GM19351 (cell line): ENCODE measurements at regions not wholly inside any gene's neighbourhood (a gene's known extent, or its start where the extent isn't known, plus 50 kb on each side); places are given as distances from the start of the nearest gene placed in this dataset.
"Not testable (repeated sequence)": the region's sequence is repeated elsewhere in the genome, so short reads cannot be mapped to it uniquely, and the experiment has no call there.

Source experiments
- ATAC-seq: cut with Tn5 transposase; IDR thresholded peaks from one replicate; pipeline ENCODE4 v1.9.1; 2021; ENCODE audit warnings: mild to moderate bottlenecking, moderate library complexity; ENCODE audit not compliant: unreplicated experiment

DNA sequence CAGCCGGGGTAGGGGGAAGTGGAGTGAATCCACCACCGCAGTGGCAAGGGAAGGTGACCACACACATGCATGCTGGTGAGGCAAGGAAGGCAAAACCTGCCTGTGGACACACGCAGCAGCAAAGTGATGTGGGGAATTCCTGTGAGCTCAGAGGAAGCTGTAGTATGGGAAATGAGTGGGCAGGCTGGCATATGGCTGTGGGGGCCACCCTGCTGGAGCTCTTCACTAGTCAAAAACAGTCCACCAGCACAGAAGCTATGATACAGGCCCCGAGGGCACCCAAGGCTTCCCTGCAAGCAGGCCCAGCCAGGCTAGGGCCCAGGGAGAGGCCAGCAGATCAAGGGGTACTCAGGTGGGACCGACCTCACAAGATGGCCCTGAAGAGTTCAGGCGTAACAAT is 239.1 kb downstream of the CHM start:
- ATAC-seq: no peak

DNA sequence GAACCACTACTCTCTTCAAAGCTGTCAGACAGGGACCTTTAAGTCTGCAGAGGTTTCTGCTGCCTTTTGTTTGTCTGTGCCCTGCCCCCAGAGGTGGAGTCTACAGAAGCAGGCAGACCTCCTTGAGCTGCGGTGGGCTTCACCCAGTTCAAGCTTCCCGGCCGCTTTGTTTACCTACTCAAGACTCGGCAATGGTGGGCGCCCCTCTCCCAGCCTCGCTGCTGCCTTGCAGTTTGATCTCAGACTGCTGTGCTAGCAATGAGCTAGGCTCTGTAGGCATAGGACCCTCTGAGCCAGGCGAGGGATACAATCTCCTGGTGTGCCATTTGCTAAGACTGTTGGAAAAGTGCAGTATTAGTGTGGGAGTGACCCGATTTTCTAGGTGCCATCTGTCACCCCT is 275.0 kb downstream of the CHM start:
- ATAC-seq: not testable (repeated sequence)

DNA sequence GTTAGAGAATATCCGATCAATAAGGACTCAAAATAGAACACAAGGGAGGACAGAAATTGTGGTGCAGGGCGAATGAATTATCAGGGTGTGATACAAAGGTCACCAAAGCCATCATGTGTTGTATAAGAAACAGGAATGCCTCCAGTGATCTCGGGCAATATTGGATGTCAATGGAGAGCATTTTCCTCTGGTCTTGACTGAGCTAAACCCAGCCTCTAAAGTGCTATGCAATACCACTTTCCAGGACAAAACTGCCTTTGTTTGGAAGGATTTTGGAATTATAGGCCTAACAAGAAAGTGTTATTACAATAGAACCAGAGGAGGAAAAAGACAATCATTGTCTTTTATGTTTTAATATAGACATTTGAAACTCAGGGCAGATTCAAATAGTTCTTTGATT is 281.7 kb downstream of the CHM start:
- no peak for ATAC-seq

DNA sequence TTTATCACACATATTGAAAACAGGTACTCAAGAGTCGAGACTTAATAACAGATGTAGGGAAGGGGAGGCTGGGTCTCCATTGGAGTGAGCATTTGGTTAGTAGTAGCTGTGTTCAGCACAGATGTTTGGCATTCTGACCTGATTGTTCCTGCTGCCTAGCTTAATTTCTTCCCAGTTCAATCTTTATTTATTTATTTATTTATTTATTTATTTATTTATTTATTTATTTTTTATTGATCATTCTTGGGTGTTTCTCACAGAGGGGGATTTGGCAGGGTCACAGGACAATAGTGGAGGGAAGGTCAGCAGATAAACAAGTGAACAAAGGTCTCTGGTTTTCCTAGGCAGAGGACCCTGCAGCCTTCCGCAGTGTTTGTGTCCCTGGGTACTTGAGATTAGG is 324.3 kb downstream of the CHM start:
- not testable (repeated sequence) for ATAC-seq

DNA sequence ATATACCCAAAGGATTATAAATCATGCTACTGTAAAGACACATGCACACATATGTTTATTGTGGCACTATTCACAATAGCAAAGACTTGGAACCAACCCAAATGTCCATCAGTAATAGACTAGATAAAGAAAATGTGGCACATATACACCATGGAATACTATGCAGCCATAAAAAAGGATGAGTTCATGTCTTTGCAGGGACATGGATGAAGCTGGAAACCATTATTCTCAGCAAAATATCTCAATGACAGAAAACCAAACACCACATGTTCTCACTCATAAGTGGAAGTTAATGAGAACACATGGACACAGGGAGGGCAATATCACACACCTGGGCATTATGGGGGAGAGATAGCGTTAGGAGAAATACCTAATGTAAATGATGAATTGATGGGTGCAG is 323.8 kb upstream of the POF1B start:
- not testable (repeated sequence) for ATAC-seq

DNA sequence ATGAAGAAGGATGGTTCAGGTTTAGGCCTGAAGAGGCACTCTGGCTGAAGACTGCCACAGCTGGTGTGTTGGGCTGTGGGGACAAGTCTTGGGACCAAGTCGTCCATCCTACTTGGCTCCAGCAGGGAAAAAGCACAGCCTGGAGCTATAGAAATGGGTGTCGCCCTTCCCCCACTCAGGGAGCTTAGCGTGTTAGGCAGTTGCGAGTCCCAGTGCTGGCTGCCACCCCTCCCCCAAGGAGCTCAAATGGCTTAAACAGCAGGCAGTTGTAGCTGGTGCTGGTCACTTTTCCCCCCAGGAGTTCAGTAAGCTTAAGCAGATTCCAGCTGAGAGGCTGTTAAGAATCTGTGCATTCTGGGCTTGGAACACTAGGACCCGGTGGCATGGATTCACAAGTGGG is 319.5 kb upstream of the POF1B start:
- ATAC-seq: no peak

DNA sequence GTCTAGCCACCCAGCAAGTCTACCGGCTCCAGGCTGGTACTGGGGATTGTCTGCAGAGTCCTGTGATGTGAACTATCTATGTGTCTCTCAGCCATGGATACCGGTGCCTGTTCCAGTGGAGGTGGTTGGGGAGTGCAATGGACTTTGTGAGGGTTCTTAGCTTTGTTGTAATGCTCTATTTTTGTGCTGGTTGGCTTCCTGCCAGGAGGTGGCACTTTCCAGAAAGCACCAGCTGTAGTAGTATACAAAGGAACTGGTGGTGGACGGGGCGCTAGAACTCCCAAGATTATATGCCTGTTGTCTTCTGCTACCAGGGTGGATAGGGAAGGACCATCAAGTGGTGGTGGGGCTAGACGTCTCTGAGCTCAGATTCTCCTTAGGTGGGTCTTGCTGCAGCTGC is 306.4 kb upstream of the POF1B start:
- no peak for ATAC-seq

DNA sequence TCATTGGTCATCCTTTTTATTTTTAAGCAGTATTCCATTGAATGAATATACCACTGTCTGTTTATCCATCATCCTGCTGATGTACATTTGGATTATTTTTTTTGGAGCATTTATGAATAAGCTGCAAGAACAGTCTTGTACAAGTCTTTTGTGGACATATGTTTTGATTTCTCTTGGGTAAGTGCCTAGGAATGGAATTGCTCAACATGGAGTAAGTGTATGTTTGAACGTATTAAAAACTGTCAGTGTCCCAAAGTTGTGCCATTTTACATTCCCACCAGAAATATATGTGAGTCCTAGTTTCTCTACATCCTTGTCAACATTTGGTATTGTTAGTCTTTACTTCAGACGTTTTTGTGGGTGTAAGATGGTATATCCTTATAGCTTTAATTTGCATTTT is 287.0 kb upstream of the POF1B start:
- ATAC-seq: no peak

DNA sequence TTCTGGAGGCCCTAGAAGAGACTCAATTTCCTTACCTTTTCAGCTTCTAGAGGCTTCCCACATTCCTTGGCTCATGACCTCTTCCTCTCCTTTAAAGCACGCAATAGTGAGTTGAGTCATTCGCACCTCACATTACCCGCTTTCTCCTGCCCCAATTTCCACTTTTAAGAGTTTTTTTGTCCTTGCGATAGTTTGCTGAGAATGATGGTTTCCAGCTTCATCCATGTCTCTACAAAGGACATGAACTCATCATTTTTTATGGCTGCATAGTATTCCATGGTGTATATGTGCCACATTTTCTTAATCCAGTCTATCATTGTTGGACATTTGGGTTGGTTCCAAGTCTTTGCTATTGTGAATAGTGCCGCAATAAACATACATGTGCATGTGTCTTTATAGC is 284.5 kb upstream of the POF1B start:
- ATAC-seq: not testable (repeated sequence)

DNA sequence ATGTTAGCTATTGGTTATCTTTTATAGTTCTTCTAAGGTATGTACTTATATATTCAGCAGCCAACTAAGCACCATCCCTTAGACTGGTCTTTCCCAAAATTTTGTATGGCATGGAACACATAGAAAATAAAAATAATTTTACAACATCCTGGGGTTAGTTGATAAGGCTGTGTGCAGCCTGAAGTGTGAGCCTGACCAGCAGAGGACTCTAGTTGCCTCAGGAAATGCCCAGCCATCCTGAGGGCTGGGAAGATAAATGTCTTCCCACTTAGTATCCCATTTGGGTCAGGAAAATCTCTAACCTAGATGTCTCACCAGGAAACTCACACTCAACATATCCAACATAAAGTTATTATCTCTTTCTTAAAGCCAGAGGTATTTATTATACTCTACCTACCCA is 251.4 kb upstream of the POF1B start:
- ATAC-seq: no peak

DNA sequence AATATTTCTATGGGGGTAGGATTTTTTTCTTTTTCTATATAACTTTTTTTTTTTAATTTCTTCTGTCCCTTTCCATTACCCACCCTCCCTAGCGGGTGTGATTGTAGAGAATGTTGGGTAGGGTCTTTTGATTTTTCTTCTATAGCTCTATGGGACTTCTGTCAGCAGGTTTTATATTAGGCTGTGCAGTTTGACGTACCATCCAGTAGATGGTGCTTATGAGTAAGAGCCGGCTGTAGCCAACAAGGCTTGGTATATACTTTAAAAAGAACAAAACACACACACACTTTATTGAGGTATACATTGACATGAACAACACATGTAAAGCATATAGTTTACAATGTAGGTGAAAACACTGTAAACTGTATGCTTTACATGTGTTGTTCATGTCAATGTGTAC is 247.9 kb upstream of the POF1B start:
- ATAC-seq: no peak

DNA sequence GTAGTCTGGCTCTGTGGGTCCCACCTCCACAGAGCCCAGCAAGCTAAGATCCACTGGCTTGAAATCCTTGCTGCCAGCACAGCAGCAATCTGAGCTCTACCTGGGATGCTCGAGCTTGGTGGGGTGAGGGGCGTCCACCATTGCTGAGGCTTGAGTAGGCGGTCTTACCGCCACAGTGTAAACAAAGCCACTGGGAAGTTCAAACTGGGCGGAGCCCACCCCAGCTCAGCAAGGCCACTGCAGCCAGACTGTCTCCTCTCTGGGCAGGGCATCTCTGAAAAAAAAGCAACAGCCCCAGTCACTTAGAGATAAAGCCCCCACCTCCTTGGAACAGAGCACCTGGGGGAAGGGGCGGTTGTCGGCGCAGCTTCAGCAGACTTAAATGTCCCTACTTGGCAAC is 243.2 kb upstream of the POF1B start:
- ATAC-seq: no peak

DNA sequence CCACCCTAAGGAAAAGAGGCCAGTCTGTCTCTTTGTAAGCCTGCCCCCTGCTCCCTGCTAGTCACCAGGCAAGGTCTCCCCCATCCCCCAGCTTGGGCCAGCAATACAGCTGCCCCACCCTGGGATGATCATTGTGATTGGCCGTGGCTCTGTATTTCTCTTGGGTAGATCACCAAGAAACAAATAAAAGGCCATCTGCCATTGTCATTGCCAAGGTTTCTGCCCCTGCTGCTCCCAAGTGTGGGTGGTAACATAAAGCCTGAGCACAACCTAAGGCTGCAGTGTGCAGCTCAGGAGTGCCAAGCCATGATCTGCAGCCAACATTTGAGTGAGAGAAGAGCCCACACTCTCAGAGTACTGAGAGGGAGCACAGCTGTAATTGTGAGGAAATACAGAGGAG is 241.0 kb upstream of the POF1B start:
- ATAC-seq: no peak

DNA sequence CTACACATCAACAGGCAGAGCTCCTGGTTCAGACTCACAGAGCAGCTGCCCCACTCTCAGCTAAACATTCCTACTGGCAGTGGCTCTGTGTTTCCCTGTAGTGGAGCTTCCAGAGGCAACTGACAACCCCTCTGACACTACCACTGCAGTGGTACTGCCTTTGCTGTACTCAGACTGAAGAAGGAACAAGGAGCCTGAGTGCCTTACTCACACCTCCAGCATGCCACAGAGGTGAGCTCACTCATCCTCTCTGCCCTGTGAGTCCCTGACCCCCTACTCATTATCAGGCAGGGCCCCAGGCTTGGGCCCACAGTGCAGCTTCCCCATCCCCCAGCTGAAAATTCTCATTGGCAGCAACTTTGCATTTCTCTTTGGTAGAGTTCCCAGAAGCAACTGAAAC is 240.5 kb upstream of the POF1B start:
- no peak for ATAC-seq

DNA sequence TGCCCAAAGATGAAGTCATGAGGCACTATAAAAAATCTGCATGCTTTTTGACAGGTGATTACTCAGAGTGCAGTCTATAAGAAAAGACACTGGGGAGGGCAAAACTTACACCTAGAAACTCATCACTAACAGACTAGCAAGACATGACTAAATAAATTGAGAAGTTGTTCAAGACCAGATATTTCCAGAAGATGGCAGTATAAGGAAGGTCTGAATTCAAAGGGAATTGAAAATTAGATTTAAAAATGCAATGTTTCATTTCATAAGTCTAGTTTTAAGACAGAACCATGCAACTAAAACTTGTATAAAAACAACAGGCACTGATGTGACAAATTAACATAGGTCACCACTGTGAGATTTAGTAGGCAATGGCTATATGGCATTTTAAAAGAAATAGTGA is 232.5 kb upstream of the POF1B start:
- peak; percentile 57 for ATAC-seq

DNA sequence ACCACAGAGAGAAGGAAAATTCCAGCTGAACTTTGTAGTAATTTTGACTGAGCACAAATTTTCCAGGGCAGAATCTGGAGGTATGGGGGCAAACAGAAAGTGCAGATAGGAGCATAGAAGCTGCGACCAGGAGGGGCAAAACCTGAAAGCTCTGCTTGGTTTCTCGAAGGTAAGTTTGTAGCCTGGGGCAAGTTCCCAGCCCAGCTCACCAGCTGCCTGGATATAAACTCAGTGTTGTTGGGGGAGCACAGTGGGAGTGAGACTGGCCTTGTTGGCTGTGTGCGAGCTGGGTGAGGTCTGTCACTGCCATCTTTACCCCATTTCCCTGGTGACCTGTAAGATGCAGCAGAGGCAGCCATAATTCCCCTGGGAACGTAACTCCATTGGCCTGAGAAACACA is 213.5 kb upstream of the POF1B start:
- no peak for ATAC-seq

DNA sequence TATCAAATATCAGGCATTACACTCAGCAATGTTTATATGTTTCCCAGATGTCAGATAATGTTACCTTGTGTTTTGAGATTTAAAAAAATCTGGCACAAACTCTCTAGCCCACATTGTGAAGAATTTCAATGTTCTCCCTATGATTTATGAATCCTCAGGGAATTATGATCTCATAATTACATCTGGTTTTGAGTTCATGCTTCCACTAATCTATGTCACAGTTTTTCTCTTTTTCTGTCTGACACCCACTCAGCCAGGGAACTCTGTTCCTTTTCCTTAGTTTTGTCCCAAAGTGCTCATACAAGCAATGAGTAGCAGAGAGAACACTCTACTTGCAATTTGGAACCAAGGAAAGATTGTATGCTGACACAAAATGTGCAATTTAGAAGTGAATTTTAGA is 212.1 kb upstream of the POF1B start:
- no peak for ATAC-seq

DNA sequence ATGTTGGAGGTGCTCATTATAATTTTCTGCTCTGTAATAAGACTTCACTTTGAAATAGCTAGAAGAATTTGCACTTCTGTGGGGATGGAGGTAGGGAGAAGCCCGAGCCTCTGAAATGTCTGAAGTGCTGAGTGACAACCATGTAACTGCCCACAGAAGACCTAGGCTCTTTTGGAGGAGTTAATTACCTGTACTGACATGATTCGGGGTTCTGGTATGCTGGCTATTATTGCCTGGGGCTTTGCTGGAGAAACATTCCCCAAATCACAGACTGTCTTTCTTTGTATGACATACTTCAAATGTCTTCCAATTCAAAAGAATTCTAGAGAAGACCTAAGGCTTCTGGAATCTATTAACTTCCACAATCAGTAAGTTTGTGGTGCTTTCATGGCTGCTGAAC is 211.2 kb upstream of the POF1B start:
- no peak for ATAC-seq

DNA sequence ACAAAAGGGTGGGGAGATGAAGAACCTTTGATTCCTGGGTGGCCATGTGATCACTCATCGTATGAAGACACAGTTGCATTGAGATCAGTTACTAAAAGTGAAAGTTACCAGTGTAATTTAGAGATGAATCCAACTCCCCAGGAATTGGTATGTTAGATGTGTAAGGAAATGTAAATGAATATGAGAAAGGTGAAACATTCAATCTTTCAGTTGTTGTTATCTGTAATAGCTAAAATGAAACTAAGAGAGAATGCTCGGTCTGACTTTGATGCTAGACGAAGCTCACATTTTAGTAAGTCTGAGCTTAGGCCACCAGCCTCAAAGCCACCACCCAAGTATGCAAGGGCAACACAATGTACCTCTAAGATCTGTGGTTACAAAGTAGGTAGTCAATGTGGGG is 194.3 kb upstream of the POF1B start:
- ATAC-seq: no peak

DNA sequence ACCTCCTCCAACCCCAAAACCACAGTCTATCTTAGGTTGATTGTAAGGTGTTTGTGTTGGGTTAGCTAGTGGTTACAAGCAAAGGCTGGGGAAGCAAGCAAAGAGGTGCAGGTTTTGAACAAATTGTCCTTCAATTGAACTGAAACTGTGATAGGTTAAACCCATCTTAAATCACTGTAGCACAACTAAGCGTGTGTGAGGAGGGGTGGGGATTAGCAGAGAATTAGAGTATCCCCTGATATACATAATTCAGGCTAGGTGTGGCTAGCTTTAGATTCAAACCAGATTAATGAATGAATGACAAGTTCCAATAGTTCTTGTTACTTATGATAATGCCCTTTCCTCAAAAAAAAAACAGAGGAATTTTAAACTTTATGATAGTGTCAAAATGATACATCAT is 191.0 kb upstream of the POF1B start:
- ATAC-seq: no peak

DNA sequence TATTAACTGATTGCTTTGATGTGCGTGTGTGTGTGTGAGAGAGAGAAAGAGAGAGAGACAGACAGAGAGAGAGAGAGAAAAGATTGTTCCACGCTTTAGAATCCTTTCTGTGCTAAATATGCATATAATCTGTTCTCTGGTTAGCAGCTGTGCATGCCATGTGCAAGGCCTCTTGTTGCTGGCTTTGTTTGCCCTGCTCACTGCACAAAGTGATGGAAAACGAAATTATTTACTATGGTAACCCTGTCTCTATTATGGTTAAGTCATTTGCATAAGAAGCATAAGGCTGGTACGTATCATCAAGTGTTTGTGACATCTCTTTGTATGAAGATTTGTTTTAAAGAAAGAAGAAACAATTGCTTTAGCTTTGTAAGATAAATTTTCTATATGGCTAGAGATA is 190.2 kb upstream of the POF1B start:
- no peak for ATAC-seq

DNA sequence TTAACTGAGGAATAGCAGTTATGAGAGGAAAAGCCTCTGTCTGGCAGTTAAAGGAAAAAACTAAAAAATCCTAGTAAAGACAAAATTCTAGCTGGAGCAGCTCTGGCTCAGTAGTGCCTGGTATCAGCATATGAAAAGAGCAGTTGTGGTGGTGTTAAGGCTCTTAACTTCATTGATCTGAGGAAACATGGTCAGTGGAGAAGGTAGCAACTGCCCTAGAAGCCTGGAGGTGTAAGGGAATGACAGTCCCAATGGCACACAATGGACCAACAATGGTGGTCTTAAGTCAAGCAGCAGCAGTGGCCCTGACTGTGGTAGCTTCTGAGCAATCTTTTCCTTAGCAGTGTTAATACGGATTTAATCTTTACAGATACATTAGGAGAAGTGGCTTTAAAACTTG is 189.6 kb upstream of the POF1B start:
- ATAC-seq: no peak

DNA sequence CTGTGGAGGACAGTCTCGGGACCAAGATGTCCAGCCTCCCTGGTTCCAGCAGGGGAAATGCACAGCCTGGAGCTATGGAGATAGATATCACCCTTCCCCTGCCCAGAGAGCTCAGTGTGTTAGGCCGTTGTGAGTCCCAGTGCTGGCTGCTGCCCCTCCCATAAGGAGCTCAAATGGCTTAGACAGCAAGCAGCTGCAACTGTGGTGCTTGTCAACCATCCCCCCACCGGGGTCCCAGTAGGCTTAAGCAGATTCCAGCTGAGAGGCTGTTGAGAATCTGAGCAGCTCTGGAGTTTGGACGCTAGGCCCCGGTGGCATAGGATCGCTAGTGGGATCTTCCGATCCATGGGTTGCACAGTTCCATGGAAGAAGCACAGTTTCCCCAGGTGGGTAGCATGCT is 181.8 kb upstream of the POF1B start:
- ATAC-seq: no peak

DNA sequence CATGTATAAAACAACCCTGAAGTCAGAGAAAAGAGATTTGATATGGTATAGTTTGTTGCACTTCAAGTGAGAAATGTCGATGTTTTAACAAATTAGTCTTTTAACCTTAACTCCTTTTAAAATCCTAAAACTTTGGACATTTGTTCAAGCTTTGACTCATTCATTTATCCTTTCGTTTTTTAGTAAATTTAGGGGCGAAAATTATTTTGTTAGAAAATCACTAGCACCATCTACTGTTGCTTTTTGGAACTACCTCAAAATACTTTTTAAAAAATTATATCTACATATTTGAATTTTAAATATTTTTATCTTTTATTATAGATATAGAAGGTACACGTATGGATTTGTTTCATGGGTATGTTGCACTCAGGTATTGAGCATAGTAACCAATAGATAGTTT is 165.1 kb upstream of the POF1B start:
- ATAC-seq: no peak
